ENCODE measurements at regions not wholly inside any gene's neighbourhood (a gene's known extent, or its start where the extent isn't known, plus 50 kb on each side); places are given as distances from the start of the nearest gene placed in this dataset.

DNA sequence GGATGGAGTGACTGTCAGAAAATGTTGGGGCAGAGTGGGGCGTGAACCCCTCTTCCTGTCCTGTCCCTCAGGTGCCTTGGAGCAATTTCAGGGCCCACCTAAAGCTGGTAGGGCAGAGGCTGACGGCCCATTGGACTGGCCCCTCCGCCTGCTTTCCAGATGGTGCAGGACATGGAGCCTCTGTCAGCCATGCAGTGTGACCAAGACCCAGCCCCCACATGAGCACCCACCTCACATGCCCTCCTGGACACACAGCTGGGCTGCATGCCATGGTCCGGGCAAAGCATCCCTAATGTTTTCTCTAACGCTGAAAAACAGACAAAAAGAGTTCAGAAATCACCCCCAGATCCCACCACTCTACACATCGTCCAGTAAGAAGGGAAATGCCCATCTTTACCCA lies 51.3 kb upstream of the PSAP start:
- no peak overlapping the region for H2AFZ ChIP-seq (ENCODE audit: low read length)
- no peaks in the 10 kb centered on the region for H3K36me3 ChIP-seq (ENCODE audit: low read depth, low read length)
- no peak overlapping the region for H3K4me3 ChIP-seq (ENCODE audit: low read length)
- no peak overlapping the region for H3K4me2 ChIP-seq (ENCODE audit: low read length)
- no peaks in the 10 kb centered on the region for H3F3A ChIP-seq (ENCODE audit: low read length, unreplicated experiment)
- no peaks in the 10 kb centered on the region for H3K4me1 ChIP-seq (ENCODE audit: insufficient read depth, low read length)
- ATAC-seq (no peak), DNase-seq (no peak)
- BruUV-seq (replicated peaks): no TSS peak
- intact Hi-C loops (cut with micrococcal nuclease): no loop called here
- no peaks in the 10 kb centered on the region for H3K9me2 ChIP-seq (replicated peaks; ENCODE audit: low read length)
- H3K79me2 ChIP-seq (ENCODE audit: low read length): no peaks in the 10 kb centered on the region
- H4K20me1 ChIP-seq (ENCODE audit: low read length): no peaks in the 10 kb centered on the region
- no peak overlapping the region for H3K9ac ChIP-seq (ENCODE audit: low read length)
- POLR2A ChIA-PET (ENCODE audit: unreplicated experiment): no interaction called here
- no peaks in the 10 kb centered on the region for H3K27me3 ChIP-seq (ENCODE audit: low read length)
- no peak overlapping the region for H3K27ac ChIP-seq (ENCODE audit: low read length)
- TF ChIP-seq EZH2phosphoT487 (IDR thresholded peaks at IDR 0.05; ENCODE audit: borderline replicate concordance, low read length): no peak
- no peak for TF ChIP-seq EZH2 (IDR thresholded peaks at IDR 0.05; ENCODE audit: low read length, unreplicated experiment)
- TF ChIP-seq, protein P1, sequence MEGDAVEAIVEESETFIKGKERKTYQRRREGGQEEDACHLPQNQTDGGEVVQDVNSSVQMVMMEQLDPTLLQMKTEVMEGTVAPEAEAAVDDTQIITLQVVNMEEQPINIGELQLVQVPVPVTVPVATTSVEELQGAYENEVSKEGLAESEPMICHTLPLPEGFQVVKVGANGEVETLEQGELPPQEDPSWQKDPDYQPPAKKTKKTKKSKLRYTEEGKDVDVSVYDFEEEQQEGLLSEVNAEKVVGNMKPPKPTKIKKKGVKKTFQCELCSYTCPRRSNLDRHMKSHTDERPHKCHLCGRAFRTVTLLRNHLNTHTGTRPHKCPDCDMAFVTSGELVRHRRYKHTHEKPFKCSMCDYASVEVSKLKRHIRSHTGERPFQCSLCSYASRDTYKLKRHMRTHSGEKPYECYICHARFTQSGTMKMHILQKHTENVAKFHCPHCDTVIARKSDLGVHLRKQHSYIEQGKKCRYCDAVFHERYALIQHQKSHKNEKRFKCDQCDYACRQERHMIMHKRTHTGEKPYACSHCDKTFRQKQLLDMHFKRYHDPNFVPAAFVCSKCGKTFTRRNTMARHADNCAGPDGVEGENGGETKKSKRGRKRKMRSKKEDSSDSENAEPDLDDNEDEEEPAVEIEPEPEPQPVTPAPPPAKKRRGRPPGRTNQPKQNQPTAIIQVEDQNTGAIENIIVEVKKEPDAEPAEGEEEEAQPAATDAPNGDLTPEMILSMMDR (conservative IDR thresholded peaks at IDR 0.05; ENCODE audit: low read depth, low read length): no peak
- CTCF ChIA-PET: no interaction called here
- H3K9me3 ChIP-seq (ENCODE audit: low read length): no peaks in the 10 kb centered on the region
